ENCODE measurements at regions not wholly inside any gene's neighbourhood (a gene's known extent, or its start where the extent isn't known, plus 50 kb on each side); places are given as distances from the start of the nearest gene placed in this dataset.

DNA sequence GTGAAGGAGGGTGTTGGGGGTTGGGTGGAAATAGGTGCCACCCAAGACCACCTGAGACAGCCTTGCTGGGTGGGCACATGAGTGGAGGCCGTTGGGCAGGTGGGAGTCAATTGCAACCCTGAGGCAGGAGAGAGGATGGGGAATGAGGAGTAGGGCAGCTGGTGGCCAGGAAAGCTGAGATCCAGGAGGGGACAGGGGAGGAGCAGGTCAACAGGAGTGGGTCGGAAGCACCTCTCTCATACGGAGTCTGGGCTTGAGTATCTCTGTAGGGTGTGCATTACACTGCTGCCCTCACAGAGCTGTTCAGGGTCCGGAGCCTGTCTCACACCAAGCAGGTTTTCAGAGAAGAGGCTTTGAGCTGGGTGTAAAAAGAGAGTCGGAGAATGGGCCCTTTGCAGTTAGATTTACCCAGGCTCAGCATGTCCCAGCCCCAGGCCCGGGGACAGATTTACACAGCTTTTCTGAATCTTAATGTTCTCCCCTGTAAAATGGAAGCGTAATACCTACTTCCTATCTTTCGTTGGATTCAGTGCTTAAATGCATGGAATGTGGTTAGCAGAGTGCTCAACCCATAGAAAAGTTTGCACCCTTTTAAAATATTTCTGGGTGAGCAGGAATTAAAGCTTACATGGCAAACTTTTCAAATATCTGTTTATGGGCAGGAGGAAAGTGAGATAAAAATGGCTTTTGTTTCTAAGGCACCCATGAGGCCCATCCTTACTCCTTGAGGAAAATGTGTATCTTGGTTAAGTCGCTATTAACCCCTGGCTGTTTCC lies 144.0 kb upstream of the MYCN start:
- no peak for DNase-seq

DNA sequence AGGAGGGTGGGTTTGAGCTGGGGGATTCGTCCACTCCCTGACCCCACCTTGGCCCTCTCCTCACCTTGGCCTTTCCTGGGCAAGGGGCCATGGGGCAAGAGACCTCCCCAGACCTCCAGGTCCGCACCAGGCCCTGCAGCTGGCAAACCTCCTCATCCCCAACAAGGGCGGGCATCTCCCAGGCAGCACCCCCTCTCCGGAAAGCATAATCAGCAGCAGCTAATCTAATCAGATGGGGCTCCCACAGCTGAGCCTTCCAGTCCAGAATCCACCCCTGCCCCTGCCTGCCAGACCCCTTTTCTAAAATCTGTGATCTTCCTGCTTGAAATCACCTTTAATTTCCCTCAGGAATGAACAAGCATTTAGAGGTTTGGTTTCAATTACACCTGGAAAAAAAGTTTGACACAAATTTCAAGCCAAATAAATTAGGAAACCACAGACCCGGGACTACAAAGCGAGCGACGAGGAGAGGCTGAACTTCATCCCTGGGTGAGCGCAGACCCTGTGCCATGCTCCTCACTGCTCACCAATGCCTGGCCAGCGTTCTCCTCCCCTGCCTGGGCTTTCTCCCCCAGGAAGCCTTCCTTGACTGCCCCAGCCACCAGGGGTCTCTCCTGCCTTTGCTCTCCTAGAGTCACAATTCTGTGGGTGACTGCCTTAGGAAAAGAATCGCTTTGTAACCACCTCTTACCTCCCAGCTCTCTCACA lies 143.0 kb upstream of the MYCN start:
- no peak for DNase-seq

DNA sequence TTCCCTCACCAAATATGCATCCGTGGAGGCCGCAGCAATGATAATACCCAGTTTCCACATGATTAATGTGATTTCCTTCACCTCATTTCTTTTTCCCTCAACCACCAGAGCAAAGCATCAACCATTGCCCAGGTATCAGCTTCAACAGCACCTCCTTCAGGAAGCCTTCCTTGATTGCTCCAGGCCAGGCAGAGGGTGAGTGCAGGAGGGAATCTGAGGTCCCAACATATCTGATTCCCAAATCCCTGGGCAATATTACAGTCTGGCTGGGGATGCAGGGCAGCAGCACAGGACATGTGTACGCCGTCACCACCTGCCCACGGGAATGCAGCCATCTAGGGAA lies 142.4 kb upstream of the MYCN start:
- no peak for DNase-seq

DNA sequence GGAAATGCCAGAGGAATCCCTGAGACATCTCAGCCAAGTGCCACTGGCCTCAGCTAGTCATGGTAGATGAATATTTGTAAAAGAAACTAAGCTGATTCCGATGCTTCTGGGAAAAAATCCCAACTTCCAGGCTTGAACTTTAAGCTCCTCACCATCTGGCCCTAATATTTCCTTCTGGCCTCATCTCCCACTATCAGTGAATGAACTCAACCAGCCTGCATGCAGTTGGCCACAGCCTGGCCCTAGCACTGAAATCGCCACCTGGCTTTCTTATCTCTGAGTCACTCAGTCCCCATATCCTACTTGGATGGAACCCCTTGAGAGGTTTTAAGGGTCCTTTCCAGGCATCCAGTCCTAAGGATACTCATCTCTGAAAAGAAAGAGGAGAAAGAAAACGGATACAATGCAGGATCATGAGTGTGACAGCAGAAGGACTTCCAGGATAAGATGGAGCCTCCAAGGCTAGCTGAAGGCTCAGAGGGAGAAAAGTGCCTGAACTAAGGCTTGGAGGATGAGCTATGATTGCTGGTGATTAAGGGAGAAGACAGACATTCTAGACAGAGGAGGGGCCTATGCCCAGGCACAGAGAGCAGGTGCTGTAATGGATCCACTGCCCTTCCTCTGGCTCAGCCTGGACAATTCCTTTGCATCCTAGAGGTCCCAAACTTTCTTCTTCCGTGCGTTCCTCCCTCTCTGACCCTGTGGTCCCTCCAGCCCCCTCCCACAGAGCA lies 141.5 kb upstream of the MYCN start:
- no peak for DNase-seq

DNA sequence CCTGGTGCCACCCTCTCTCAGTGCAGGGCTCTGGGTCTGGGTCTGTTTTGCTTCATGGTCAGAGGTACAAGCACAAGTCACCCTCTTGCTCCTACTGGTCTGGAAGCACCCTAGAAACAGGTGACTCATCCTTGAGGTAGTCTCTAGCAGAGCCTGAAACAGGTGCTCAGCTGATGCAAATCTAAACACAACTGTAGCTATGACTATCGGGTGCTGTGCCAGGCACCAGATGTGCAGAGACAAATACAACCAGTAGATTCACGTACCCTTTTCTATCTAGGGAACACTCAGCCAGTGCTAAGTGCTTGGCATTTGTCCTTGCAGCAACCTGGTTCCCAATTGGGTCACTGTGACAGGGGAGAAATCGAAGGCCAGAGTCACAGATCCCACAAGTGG lies 140.9 kb upstream of the MYCN start:
- DNase-seq: no peak

DNA sequence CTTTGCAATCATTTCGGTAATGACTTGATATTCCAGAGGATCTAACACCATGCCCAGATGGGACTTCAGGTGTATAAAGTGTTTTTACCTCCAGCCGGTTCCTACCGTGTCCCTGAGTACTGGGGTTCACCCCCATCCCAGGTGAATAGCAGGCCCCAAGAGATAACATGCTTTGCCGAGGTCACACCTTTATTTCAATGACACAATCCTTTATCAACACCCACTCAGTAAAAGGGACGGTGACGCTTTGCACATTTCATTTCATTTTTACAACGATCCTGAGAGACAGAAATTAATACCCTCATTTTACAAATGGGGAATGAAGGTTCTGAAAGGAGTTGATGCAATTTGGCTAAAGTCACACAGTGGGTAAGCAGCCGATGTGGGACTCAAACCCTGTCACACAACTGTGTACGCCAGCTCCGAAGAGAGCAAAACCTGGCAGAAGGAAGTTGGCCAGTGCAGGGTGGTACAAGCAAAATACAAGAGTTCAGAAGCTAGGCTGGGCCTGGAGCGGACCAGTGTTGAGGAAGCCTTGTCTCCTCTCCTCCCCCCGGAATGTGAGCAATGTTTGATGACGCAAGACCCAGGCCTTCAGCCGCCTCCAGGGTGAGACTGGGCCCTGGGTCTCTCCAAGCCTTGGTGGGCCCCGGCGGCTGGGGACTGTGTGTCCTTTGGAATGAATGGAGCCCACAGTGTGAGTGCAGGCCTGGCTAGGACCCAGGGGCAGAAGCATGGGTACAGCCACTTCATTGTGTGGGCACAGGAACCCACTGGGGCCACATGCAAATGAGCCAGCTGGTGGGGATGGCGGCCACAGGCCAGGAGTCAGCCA lies 139.6 kb upstream of the MYCN start:
- DNase-seq: no peak

DNA sequence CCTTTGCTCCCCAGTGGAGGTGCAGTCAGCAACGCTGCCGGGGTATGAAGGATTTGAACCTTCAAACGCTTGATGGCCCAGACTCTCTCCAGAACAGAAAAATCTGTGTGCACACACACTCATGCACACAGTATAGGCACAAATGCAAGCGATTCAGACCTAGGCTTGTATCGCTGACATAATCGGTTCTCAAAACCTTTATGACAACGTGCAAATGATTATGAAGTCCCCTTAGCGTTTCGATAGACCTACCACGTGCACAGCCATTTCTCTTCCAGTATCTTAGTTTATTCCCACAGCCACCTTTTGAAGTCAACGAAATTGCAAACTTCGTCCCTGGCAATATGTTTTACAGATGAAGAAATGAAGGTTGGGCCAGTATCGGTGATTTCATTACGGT lies 138.9 kb upstream of the MYCN start:
- DNase-seq: no peak

DNA sequence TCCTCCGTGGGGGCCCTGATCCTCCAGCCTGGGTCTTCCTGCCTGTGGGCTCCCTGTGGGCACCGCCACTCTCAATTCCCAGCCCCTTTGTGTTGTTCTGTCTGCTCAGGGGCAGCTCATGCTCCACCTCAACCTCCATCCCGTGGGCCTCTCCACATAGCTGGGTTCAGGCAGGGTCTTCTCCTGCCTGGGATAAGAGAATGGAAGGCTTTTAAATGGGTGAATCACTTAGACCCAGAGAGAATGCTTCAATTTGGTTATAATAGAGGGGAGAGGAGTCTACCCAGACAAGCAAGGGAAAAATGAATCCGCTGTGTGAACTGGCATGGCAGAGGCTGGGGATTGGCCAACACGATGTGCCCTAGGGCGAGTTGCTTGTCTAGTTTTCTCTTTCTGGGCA lies 138.4 kb upstream of the MYCN start:
- no peak for DNase-seq

DNA sequence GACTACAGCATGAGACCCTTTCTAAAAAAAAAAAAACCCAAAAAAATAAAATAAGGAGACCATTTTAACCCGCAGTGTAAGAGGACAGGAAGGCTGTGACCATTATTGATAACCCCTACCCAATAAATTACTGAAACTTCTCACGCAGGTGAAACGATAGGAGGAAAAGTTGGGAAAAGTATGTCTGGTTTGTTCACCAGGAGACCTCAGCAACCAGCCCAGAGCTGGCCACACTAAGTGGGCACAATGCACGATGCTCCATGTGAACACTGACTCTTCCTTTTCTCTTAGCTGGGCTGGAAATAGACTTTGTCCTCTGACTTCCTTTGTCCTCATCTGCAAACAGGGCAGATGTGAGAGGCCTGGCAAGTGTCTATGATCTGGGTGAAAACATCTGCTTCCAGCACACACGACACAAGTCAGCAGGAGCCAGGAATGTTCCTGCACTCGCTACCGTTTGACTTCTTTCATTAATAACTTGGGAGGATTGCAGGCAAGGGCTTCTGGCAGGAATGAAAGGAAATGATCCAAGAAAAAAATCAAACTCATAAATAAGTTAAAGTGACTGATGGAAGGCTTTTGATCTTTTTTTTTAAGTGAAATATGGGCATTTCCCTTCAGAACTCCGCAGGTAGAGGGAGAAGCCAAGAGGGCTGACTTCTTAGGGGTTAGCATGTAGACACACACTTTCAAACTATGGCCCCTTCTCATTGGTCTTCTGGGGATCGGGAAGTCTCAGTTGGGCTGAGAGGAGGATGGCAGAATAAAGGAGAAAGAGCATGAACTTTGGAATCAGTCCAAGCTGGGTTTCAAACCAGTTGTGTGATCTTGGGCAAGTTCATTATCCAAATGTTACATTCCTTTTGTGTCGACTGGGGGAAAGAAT lies 137.4 kb upstream of the MYCN start:
- no peak for DNase-seq

DNA sequence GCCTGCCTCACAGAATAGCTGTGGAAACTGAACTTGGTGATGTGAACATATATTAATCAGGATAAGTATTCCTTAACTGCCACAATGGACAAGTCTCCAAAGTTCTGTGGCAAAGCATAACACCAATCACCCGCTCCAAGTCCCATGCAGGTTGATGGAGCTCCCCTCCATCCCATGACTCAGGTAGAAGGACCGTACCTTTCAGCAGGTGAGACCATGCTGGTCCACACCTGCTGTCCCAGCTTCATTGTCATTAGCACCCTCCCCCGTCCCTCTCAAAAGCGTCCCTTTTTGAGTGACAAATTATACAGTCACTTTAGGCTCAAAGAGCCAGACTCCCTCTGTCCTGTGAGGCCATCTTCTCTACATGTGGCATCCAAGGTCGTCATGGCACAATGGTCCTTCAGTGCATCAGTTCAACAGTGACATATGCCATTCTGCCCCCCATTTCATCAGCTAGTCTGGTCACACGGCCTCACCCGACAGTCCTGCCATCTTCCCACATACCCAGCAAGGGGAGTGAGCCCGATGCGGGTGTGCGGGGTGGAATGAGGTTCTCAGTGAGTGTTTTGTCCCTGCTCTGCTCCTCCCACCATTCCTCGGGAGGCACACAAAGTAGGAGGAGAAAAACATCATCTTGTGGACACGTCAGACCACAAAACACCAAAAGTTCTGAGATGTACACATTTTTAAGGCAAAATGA lies 136.7 kb upstream of the MYCN start:
- DNase-seq: no peak

DNA sequence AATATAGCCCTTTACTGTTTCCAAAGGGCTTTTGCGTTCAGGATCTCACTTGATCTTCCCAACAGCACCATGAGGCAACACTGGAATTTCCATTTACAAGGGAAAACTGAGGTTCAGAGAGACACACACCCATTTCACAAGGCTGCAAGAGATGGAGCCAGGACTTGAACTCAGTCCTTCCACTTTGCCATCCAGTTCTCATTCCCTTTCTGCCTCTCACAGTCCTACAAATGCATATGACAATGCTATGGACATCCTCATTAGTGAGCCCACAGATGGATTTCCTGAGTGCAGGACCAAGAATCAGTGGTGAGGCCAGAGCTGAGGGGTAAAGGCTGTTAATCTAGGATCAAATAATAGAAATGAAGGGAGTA lies 136.1 kb upstream of the MYCN start:
- no peak for DNase-seq

DNA sequence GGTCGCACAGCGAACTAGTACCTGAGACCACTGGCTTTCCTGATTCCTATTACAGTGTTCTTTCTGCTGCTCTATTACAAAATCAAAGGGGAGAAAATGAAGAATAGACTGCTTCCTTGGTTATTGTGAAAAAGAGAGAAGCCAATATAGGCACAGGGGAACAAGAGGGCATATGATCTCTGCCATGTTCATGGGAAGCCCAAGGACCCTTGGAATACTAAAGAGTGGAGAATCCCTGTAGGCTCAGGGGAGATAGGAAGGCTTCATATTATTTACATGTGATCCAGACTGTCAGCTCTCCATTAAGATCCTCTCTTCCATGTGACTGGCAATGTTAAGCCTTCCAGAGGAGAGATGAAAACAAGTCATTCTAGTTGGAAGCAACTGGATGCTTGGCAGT lies 135.7 kb upstream of the MYCN start:
- no peak for DNase-seq

DNA sequence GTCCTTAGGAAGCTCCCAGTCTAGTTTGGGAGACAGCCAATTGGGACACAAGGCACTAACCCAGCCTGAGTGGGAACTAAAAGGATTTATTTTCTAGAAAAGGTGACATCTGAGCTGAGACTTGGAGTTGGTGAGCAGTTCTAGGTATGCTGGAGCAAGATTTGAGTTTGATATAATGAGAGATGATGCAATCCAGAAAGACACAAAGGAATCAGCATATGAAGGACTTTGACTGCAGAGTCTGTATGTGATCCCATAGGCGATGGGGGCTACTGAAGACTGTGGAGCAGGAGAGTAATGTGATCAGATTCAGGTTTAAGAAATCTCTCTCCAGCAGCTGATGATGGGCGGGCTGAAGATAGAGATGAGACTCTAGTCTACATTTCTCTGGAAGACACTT lies 135.1 kb upstream of the MYCN start:
- no peak for DNase-seq

DNA sequence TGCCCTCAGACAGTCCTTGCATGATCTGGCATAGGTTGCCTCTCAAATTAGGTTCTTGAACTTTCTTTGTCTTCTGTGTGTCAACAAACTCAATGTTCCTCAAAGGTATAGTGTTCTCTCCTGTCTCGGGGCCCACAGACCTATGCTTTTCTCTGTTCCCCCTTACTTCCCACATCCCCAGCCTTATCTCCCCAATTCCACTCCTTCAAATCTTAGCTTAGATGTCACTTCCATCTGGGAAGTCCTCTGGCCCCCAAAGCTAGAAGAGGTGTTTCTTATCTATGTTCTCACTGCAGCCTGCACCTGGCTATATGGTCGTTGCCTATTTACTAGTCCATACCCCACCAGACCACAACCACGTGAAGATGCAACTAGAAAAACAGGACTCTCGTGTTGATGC lies 134.6 kb upstream of the MYCN start:
- DNase-seq: no peak

DNA sequence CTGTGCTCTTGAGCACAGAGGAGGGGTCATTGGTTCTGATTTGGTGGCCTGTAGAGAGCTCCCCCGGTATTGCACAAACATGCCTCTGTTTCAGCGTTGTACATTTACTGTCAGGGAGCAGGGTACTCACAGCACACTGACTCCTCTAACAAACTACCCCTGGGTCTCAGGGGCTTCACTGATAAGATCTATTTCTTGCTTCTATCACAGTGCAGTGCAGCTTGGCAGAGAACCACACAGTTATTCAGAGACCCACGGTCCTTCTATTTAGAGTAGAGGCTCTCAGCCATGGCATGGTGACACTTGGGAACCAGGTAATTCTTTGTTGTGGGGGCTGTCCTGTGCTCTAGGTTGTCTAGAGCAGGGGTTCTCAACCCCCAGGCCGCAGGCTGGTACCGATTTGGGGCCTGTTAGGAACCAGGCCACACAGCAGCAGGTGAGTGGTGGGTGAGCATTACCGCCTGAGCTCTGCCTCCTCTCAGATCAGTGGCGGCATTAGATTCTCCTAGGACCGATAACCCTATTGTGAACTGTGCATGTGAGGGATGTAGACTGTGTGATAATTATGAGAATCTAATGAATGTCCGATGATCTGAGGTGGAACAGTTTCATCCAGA lies 133.4 kb upstream of the MYCN start:
- DNase-seq: no peak

DNA sequence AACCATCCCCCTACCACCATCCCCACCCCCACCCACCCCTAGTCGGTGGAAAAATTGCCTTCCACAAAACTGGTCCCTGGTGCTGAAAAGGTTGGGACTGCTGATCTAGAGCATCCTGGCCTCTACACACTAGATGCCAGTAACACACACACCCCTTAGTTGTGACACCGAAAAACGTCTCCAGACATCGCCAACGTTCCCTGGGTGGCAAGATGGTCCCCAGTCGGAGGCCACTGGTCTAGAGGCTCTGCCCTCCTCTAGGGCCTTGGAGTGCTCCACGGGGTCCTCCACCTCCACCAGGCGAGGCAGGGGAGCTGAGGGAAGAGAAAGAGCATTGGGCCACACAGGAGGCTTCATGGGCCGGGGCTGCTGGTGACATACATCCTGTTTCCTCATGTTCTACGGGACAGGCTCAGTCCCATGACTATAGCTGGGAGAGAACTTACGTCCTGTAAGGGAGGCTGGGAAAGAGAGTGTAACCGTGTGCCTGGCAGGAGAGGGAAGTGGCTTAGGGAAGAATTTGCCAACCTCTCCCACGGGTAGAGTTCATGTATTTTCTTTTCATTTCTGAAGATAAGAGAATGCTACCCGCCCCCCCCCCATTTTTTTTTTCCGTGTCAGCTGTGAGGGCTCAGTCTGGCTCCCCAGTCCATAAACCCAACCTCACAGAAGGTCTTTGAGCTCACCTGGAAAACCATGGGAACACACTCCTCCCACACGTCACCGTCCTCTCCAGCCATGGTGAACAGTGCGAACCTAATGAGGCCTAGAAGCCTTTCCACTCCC lies 132.7 kb upstream of the MYCN start:
- no peak for DNase-seq

DNA sequence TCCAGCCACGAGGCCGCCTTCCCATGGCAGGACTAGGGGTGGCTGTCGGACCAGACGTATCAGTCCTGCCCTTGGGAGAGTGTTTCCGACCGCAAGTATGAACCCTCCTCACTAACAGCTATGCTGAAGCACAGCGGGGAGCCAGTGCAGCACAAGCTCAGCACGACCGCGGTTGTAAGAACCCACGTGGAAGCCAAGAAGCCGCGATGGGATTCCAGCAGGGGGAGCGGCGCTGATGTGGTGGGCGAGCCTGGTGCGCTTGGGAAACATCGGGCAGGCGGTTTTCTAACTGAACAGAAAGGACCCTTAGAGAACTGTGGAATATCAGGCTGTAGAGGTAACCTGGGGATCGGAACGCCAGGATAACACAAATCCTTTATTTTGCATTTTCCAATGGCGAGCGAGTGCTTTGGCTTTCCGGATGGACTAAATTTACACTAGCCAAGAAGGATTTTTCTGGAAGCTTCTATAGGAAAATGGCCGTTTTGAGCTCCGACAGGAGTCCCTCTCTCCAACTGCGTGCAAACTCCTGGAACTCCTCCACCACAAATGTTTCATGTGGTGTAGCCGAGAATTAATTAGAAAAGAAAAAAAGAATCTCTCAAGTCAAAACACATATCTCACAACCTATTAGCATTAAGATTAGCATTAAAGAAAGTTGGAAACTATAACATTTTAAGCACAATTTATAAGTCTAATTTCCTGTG lies 132.0 kb upstream of the MYCN start:
- DNase-seq: peak; percentile 4

DNA sequence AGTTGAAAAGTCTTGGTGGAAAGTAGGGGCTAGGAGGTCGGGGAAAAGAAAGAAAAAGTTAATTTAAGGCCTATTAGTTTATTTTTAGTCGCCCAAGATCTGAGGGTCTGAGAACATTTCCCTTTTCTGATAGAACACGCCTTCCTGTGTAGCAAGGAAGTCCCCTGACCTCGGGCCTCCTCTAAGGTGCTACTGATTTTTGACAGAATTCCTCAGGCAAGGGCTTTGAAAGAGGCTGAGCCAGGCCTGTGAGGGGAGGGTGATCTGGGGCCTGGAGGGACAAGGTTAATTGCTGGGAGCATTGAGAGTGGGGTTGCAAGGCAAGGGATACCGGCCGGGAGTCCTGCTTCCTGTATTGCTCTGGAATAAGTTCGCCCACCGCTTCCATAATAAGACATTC lies 131.4 kb upstream of the MYCN start:
- DNase-seq: no peak

DNA sequence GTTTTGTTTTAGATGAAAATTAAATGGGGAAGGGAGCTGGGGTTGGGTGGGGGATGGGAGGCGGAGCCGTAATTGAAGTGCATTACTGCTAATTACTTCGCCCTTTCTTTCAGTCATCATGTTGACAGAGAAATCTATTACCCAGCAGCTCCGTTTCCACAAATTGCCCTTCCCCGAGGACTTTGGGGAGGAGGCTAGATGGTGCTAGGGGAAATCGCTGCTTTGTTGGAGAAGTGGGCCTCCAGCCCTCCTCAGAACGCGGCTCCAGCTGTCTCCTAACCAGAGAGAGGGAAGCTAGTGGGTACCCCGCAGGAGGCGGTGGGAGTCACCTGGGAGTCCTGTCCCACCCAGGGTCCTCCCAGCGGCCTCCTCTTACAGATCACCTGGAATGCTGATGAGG lies 130.9 kb upstream of the MYCN start:
- no peak for DNase-seq
